EH (cell line): ENCODE measurements at regions not wholly inside any gene's neighbourhood (a gene's known extent, or its start where the extent isn't known, plus 50 kb on each side); places are given as distances from the start of the nearest gene placed in this dataset.

Source experiments
- DNase-seq: peaks from one replicate; pipeline ENCODE4 v3.0.0-alpha.2; 2015; ENCODE audit warnings: low read depth

DNA sequence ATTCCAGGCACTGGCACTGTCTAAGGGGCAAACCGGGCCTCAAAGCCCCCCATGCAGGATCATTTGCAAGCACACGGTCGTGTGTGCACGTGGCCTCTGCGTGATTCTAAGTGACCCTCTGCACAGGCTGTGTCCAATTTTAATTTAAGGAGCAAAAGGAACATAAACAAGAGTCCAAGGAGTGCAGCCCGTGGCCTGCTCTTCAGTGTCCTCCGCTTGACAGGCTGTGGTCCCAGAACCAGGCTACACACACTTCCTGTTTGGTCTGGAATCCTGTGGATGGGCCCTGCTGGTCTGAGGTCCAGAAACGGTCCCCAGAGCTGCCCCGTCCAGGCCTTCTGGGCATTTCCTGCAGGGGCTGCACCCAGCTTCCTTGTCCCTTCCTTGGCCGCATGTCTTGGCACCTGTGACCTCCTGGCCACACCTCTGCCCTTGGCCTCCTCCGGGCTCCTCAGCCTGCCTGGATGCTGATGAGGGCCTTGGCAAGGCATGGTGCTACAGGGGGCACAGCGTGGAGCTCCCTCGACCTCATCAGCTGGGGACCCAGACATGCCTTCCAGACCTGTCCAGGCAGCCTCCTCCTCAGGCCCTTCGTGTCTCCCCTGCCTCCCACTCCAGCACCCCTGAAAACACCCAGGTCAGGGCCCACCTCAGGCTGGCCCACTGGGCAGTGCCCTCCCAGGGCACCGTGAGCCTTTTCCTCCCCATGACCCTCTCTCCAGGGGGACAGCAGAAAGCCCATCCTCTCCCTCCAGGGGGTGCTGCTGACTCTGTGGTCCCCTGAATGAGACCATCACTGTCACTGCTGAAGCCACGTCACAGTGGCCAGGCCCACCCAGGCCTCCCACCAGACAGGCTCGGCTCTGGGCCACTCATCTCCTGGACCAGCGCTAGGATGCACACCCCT lies 136.4 kb upstream of the GPC1 start:
- no peak for DNase-seq

DNA sequence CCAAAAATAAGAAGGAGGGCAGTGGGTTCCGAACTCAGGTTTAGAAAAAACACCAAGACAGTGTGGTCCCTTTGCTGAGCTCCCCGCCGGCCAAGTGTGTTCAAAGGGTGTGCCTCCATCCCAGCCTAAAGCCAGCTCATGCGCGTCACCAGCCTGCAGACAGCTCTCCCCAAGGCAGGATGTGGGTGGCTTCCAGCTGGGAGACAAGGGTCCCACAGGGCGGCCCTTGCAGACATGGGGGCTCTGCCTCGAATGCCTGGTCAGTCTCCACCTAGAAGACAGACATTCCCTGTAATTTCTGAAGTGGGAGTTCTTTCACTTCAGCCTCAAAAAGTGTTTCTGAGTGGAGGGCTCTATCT lies 135.8 kb upstream of the GPC1 start:
- DNase-seq: no peak

DNA sequence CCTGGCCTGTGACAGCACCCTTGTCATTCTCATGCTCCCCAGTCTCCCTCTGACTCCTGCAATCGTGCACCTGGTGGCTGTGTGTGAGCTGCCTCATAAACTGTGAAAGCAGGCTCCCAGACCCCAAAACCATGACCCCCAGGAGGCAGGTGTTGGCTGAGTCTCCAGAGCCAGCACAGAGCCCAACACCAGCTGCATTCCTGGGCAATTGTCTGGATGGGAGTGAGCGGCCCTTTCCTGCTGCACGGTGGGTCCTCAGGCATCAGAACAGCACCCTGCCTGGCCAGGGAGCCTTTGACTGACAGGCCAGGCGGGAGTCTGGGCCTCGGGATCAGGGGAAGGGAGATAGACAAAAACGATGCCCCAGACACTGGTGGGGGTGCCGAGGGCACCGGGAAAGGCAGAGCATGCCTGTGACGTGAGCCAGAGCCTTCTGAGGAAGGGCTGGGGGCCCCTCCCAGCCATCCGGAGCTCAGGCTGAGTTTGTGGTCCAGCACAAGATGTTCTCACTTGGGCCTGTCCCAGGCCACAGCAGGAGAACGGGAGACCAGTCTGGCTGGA lies 135.1 kb upstream of the GPC1 start:
- DNase-seq: peak; percentile 40

DNA sequence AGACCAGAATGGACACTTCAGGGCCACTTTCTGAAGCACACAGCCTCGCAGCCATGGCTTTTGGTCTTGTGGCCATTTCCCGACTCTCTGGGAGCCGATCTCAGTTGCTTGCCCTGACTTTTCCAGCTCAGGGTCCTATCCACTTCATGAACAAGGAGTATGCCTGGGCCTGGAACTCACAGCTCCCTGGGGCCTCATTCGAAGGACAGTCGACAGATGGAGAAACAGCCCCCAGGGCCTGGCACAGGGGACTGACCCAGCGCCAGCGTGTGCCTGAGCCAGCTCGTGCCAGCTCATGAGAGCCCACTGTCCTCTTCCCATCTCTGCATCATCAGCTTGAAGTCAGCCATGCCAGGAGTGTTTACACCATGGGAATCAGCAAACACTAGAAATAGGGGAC lies 134.6 kb upstream of the GPC1 start:
- no peak for DNase-seq

DNA sequence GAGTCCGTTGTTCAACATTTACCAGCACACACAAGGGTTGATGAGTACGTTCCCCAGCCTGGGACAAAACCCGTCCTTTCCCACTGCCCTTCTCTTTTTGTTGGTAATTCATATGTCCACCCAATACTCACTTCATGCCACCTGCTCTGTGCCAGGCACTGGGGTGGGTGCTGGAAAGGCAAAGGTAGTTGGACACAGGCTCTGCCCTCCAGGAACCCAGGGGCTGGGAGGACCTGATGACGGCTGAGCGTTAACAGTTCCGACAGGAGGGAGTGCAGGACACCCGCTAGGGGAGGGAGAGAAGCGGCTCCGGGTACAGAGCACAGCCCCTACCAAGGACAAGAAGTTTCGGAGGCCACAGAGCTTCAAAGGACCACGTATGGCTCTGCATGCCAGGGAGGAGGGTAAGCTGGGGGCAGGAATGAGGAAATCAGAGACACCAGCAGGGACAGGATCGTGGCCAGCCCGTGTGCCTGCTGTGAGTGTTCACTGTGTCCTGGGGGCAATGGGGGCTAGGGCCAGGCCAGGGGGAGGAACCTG lies 134.1 kb upstream of the GPC1 start:
- no peak for DNase-seq

DNA sequence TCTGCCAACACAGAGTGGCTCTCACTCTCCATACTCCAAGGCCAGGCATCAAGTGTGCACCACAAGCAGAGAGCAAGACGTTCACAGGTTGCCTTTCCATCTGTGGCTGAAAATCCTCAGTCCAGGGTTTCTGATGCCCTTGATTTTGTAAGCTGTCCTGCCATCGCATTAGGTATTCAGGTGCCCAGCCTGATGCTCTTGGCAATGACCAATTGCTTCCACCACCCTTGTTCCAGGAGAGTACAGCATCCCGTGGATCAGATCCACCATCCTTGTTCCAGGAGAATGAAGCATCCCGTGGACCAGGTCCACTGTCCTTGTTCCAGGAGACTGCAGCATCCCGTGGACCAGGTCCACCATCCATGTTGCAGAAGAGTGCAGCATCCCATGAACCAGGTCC lies 133.4 kb upstream of the GPC1 start:
- DNase-seq: no peak

DNA sequence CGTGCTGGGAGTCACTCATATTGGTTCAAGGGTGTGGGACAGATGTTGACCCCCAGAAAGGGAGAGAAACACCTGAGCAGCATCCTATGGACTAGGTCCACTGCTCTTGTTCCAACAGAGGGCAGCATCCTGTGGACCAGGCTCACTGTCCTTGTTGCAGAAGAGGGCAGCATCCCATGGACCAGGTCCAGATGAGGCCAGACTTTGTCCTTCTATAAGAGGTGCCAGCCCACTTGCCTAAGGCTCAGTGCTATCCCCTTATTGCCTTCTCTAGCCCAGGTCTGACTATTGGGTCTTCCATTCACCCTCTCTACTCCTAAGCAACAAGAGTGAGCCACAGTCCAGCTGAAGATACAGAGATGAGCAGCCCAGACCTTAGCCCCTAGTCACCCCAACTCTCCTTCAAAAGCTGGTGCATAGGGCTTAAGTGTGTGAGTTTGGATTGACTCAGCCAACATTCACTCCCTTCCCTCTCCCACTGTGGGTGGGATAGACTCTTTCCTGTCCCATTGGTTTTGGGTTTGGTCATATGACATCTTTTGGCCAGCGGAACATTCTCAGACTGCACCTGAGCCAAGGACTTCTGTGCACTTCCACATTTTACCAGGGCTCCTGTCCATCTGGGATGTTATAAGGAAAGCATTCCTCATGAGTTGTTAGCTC lies 132.4 kb upstream of the GPC1 start:
- no peak for DNase-seq

DNA sequence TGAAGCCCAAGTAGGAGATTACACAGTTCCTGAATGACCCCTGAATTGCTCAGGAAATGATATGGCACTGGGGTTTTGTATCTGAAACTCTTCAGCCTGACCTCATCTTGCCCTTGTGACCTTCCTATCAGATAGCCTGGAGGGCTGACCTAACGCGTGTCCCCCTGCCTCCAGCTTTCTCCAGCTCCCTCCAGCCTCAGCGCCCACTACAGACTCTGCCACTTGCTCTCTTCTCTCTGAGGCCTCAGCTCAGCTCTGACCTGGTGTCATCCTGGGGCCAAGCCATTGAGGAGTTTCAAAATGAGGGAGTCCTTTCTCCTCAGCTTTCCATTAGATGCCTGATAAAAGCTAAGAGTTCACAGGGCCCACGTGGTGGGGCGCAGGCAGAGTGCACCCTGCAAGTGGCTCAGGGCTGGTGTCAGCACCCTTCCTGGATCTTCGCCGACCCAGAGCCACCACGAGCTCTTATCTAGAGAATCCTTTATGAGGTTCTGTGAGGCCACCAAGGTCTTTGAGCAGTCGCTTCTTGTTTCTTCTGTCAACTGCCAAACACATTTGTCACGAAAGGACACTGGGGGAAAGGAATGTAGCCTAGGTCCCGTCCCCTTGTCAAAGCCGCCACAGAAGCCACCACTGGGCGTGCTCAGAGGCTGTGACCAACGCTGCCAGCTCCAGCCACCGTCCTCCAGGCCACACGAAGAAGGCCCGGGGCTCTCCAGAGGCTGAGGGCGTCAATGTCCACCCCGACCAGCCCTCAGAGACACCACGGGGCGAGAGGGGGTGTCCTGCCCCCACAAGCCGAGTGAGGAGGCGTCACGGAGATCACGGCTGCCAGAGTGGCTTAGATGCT lies 131.3 kb upstream of the GPC1 start:
- no peak for DNase-seq

DNA sequence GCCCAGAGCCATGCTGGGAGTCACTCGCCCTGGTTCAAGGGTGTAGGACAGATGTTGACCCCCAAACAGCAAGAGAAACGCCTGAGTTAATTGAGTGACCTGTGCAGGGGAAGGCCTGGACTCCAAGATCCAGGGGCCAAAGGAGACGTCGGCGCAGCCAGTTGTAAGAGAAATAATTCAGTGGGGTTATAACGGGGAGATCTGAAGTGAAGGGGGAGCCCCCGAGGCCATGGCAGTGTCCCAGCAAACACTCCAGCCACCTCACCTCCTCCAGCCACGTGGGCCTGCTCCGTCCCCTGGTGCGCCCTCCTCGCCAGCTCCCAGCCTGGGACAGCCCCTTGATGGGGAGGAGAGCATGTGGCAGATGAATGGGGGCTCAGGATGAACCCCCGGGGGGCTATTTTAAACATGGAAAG lies 130.7 kb upstream of the GPC1 start:
- no peak for DNase-seq

DNA sequence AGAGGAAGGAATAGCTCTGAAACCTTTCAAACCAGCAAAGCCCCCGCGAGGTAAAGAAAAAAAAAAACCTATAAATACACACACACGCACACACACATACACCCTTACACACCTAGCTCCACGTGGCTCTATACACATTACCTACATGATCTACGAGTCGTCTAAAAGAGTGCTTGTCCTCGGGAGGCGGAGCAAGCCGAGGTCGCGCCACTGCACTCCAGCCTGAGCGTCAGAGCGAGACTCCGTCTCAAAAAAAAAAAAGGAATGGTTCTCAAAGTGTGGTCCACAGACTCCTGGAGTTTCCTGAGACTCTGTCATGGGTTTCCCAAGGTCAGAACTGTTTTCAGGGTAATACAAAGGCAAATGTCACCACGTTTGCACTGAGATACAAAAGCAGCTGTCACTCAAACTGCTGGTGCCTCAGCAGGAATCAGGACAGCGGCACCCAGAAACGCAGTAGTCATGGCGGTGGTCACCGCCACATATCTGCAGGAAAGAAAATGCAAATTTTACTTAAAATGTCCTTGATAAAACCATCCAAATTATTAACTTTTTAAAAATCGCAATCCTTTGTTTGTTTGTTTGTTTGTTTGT lies 130.0 kb upstream of the GPC1 start:
- DNase-seq: no peak

DNA sequence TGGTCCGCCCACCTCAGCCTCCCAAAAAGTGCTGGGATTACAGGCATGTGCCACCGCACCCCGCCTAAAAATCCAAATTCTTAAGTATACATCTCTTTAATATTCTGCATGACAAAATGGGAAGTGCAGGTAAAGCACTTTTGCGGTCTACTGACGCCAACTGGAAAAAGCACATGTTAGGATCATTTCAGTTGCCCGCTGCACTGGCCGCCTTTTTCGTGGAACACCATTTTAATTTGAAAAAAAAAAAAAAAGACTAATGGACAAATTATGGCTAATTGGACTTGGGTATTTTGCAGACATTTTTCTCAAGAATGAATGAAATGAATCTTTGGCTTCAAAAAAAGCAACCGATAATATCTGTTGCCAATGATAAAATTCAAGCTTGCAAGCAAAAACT lies 129.3 kb upstream of the GPC1 start:
- no peak for DNase-seq

DNA sequence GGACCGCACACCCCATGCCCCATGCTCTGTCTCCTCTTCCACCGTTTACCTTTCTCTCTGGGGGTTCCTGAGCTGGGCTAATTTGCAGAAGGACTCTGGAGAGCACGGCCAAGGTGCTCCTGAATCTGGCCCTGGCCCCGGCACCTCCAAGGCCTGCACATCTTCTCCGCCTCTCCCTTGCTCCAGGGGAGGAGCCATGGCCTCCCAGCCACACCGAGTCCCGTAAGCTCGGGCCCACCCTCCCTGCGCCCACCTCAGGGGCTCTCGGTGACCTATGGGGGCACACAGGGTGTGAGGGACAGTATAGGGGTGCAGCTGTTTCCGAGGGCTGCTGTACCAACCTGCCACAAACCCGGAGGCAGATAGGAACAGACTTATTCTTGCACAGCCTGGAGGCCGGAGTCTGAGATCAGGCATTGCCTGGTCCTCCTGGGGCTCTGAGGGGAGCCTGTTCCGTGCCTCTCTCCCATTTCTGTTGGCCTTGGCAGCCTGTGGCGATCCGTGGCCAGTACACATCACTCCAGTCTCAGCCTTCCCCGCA lies 127.3 kb upstream of the GPC1 start:
- DNase-seq: no peak

DNA sequence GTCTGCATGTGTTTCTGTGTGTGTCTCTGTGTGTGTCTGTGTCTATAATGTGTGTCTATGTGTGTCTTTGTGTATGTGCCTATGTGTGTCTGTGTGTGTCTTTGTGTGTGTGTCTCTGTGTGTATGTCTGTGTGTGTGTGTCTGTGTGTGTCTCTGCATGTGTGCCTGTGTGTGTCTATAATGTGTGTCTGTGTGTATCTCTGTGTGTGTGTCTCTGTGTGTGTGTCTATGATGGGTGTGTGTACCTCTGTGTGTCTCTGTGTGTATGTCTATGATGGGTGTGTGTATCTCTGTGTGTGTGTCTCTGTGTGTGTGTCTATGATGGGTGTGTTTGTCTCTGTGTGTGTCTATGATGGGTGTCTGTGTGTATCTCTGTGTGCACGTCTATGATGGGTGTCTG lies 126.2 kb upstream of the GPC1 start:
- no peak for DNase-seq

DNA sequence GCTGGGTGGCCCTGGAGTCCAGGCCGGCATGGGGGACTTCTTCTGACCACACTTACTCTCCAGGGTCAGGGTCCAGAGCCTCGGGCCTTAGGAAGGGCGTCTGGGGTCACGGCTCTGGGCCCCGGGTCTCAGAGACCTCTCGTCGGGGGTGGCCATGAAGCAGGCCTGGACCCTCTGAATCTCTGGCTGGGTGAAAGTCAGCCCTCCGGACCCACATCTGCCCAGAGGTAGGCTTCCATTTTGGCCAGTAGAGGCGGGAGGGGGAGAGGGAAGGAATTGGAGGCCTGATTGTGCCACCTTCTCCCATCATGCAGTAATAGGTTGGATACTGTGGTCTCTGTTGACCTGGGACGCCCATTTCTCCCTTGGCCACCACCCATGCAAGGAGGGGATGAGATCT lies 125.3 kb upstream of the GPC1 start:
- DNase-seq: no peak

DNA sequence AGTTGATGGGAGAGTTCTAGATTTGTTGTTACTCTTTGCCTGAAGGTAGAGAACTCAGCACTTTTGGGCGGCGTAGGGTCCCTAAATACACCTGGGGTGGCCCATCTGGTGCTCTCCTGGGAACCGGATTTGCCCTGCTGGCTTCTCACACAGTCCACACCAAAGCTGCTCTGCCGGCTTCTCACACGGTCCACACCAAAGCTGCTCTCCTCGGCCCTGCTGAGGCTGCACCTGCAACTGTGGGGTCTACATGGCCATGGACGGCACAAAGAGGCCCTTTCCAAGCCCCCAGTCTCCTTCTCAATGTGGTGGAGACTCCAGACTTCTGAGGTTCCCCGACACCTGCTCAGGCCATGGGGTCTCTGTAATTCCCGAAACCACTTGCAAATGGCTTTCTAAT lies 124.8 kb upstream of the GPC1 start:
- no peak for DNase-seq

DNA sequence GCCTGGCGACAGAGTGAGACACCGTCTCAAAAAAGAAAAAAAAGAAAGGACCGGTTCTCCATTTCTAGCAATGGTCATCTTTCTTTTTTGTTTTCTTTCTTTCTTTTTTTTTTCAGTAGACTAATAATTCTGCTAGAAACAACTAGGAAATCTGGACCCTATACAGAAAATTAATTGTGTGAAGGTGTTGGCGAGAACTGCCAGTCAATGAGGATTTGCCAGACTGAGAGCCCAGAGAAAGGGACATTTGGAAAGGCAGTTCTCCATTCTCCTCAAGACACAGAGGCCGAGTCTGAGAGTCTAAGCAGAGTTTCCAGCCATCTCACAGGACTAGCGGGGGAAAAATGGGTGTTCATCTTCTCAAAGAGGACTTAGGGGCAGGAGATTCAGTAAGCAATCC lies 123.6 kb upstream of the GPC1 start:
- no peak for DNase-seq

DNA sequence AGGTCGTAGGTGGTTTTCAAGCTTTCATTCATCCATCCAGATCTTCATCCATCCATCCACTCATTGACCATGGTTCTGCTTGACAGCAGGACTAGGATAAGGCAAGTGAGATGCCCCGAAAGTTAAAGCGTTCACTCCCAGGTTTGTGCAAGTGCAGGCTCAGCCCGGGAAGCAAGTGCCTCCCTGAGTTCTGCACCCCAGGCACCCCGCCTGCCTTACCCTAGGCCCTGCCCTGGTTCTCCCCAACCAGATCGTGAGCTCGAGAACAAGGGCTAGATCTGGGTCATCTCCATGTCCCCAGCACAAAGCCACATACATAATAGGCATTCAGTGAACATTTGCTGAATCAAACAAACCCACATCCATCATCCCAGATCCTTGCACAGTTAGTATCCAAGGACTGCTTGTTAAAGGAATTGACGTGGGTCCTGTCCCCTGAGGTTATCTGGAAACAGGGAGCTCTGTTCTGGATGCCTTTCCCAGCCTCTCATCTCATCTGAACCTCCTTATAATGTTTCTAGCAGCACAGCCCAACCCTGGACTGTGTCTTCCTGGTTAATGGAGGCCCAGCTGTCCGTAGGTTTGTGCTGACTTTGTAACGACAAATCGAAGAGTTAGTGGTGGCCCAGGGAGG lies 116.1 kb upstream of the GPC1 start:
- peak; percentile 62 for DNase-seq

DNA sequence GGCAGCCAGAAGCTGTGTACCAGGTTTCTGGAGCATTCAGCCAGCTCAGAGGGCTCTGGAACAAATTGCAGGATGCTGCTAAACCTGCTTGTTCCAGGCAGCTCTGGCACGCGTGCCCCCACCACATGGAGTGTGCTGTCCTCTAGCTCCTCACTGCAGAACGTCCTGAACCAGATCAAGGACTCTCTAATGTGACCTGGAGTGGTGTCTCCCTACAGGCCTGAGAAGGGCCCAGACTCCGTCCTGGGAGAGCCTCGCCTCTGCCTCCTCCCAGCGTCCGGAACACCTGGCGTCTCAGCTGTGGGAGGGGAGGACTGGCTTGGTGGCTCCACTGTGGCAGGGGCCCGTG lies 115.6 kb upstream of the GPC1 start:
- DNase-seq: peak; percentile 49

DNA sequence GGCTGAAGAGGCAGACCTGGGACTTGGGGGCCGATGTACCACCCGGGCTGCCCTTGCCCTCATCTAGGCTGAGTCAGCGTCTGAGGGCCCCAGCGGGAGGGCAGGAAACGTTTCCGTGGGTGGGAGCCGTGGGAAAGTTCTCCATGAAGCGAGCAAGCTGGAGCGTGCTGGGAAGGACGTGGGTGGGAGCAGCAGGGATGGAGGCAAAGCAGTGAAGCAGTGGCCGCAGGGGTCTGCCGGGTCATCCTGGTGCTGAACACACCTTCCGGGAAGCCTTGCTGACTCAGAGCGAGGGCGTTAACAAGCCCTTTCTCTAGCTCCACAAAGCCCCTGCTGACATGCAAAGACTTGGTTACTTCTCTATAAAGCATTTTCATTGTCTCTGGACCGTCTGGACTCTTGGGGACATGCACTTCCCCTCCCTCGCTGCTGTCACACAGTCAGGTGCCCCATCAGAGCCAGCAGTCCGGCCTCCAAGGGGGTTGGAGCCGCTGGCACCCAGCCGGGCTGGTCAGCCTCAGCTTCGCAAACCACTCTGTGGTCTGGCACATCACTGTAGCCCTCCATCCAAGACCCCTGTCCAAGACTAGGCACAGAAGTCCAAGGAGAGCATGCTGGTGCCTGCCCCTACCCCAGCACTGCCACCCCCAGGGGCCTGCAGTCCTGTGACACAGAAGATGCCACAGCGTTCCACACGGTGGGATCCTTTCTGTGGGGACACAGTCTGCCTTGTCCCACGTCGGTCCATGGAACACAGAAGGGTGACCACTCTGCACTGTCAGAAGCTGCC lies 115.1 kb upstream of the GPC1 start:
- DNase-seq: peak; percentile 96

DNA sequence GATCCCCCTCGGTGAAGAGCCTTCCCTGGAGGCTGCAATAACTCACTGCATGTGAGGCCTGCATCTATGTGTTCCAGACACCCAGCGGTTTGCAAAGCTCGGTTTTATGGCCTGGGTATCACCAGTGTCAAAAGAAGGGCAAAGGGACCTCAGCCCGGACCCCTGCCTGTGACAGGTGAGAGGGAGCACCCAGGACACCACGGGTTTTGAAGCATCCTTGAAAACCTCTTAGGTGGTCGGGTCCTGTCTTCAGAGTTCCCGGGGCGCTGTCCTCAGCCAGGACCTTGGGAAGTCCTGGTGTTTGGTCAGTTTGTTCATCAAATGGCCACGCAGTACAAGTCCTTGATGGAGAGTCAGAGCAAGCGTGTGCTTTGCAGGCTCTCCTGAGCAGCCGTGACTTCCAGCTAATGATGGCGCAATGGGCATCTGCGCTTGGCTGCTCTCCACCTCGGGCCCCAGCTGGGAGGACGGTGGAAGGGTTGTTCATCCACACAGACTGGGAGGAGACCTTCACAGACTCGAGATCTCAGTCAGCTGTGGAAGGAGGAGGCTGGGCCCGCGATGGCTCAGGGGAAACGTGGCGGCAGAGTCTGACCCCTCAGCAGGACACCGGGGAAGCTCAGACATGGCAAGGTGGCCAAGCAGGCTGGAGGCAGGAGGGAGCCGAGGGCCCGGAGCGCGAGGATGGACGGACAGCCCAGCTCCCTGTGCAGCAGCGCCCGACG lies 113.1 kb upstream of the GPC1 start:
- DNase-seq: peak; percentile 57
